ENCODE measurements at regions not wholly inside any gene's neighbourhood (a gene's known extent, or its start where the extent isn't known, plus 50 kb on each side); places are given as distances from the start of the nearest gene placed in this dataset.

- ATAC-seq (no peak), DNase-seq (no peak)
- ChIA-PET CTCF (no interaction called here), POLR2A (no interaction called here)
- Mint-ChIP-seq H3K27me3 (peaks cover 25% of the 10 kb centered on the region), H3K4me3 (no peak overlapping the region), H3K36me3 (ENCODE audit: low read depth) (no peaks in the 10 kb centered on the region), H3K9me3 (no peaks in the 10 kb centered on the region), H3K4me1 (ENCODE audit: low read depth) (no peaks in the 10 kb centered on the region), H3K27ac (no peak overlapping the region)
- intact Hi-C loops (cut with micrococcal nuclease): no loop called here
- TF ChIP-seq CTCF (IDR thresholded peaks at IDR 0.05): no peak
Measured at GRCh38 chr6:6737671-6738070, 149.2 kb downstream of the LY86 start.

GRCh38 chr6:6738108-6738507, 149.6 kb downstream of the LY86 start:
- no peak for TF ChIP-seq CTCF (IDR thresholded peaks at IDR 0.05)
- CTCF ChIA-PET: interaction anchor here (1.1 to 1.3 kb wide), 2 partner anchors 14 to 500 kb away, joined by 3 read pairs; no protein-coding TSS in a partner anchor
- DNase-seq: no peak
- intact Hi-C loops (cut with micrococcal nuclease): no loop called here
- POLR2A ChIA-PET: no interaction called here
- H3K4me3 Mint-ChIP-seq: no peak overlapping the region
- no peak overlapping the region for H3K27ac Mint-ChIP-seq
- H3K4me1 Mint-ChIP-seq (ENCODE audit: low read depth): no peaks in the 10 kb centered on the region
- no peaks in the 10 kb centered on the region for H3K36me3 Mint-ChIP-seq (ENCODE audit: low read depth)
- H3K27me3 Mint-ChIP-seq: peaks cover 26% of the 10 kb centered on the region
- no peaks in the 10 kb centered on the region for H3K9me3 Mint-ChIP-seq
- ATAC-seq: no peak

- CTCF ChIA-PET: interaction anchor here (0.9 to 1.3 kb wide), 3 partner anchors 15 to 499 kb away, joined by 3 read pairs; no protein-coding TSS in a partner anchor
Measured at GRCh38 chr6:6738922-6739716, 150.6 kb downstream of the LY86 start.

GRCh38 chr6:6740595-6740994, 152.1 kb downstream of the LY86 start:
- Mint-ChIP-seq H3K27me3 (peaks cover 19% of the 10 kb centered on the region), H3K4me3 (no peak overlapping the region), H3K4me1 (ENCODE audit: low read depth) (no peaks in the 10 kb centered on the region), H3K27ac (no peak overlapping the region), H3K36me3 (ENCODE audit: low read depth) (no peaks in the 10 kb centered on the region), H3K9me3 (no peaks in the 10 kb centered on the region)
- DNase-seq (no peak), ATAC-seq (no peak)
- intact Hi-C loops (cut with micrococcal nuclease): no loop called here
- ChIA-PET POLR2A (no interaction called here), CTCF (interaction anchor here (0.6 kb wide), 1 partner anchor 239 kb away, joined by 3 read pairs; no protein-coding TSS in a partner anchor)
- TF ChIP-seq CTCF (IDR thresholded peaks at IDR 0.05): no peak

More at GRCh38 chr6:6738922-6739716, 150.6 kb downstream of the LY86 start:
- ATAC-seq (no peak), DNase-seq (no peak)
- no peak for TF ChIP-seq CTCF (IDR thresholded peaks at IDR 0.05)
- no peak overlapping the region for H3K27ac Mint-ChIP-seq
- H3K4me1 Mint-ChIP-seq (ENCODE audit: low read depth): no peaks in the 10 kb centered on the region
- H3K9me3 Mint-ChIP-seq: no peaks in the 10 kb centered on the region
- no peak overlapping the region for H3K4me3 Mint-ChIP-seq
- intact Hi-C loops (cut with micrococcal nuclease): no loop called here
- POLR2A ChIA-PET: no interaction called here
- H3K27me3 Mint-ChIP-seq: peaks cover 22% of the 10 kb centered on the region
- no peaks in the 10 kb centered on the region for H3K36me3 Mint-ChIP-seq (ENCODE audit: low read depth)

GRCh38 chr6:6741264-6741663, 152.7 kb downstream of the LY86 start:
- intact Hi-C loops (cut with micrococcal nuclease): no loop called here
- H3K36me3 Mint-ChIP-seq (ENCODE audit: low read depth): no peaks in the 10 kb centered on the region
- ChIA-PET CTCF (no interaction called here), POLR2A (no interaction called here)
- peaks cover 16% of the 10 kb centered on the region for H3K27me3 Mint-ChIP-seq
- H3K27ac Mint-ChIP-seq: no peak overlapping the region
- H3K9me3 Mint-ChIP-seq: no peaks in the 10 kb centered on the region
- no peaks in the 10 kb centered on the region for H3K4me1 Mint-ChIP-seq (ENCODE audit: low read depth)
- ATAC-seq (no peak), DNase-seq (no peak)
- no peak for TF ChIP-seq CTCF (IDR thresholded peaks at IDR 0.05)
- H3K4me3 Mint-ChIP-seq: no peak overlapping the region

Measured in activated CD8-positive, alpha-beta T cell treated with anti-CD3 and anti-CD28 coated beads for 36 hours (primary cell).